ENCODE measurements at regions not wholly inside any gene's neighbourhood (a gene's known extent, or its start where the extent isn't known, plus 50 kb on each side); places are given as distances from the start of the nearest gene placed in this dataset.

- no peaks in the 10 kb centered on the region for H3K9me3 ChIP-seq (ENCODE audit: control insufficient read depth, low read length)
- H3K4me3 ChIP-seq (ENCODE audit: low read length) = no peak overlapping the region
- TF ChIP-seq CTCF (conservative IDR thresholded peaks at IDR 0.05) = peak; percentile 49
- H3K36me3 Mint-ChIP-seq (ENCODE audit: low read depth) = no peaks in the 10 kb centered on the region
- peaks cover 10% of the 10 kb centered on the region for H3K9me3 Mint-ChIP-seq
- H3K27me3 Mint-ChIP-seq (ENCODE audit: insufficient read depth) = no peaks in the 10 kb centered on the region
- H3K27ac ChIP-seq (ENCODE audit: low read depth, low read length) = no peak overlapping the region
- peak; percentile 59 for DNase-seq
- H3K36me3 ChIP-seq (ENCODE audit: control insufficient read depth, insufficient read depth, low read length) = no peaks in the 10 kb centered on the region
- 88 to 95% methylated on average over 6 to 8 of the region's 8 CpGs for WGBS, 2 experiments (ENCODE audit: insufficient coverage in 1 of 2, insufficient read length in 1 of 2)
- H3K4me3 Mint-ChIP-seq = no peak overlapping the region
- no peak overlapping the region for H3K9ac ChIP-seq (ENCODE audit: extremely low read depth, low read length, poor library complexity, severe bottlenecking)
- no peaks in the 10 kb centered on the region for H3K4me1 Mint-ChIP-seq
- no peak overlapping the region for H3K27ac Mint-ChIP-seq
- no peaks in the 10 kb centered on the region for H3K27me3 ChIP-seq (ENCODE audit: control insufficient read depth, insufficient read depth, low read length, poor library complexity, severe bottlenecking)
- no peaks in the 10 kb centered on the region for H3K4me1 ChIP-seq (ENCODE audit: control insufficient read depth, insufficient read depth, low read length)
Observed at GRCh38 chr4:184282251-184282713, 64.6 kb upstream of the ENPP6 start.

- H3K27me3 Mint-ChIP-seq (ENCODE audit: insufficient read depth) = no peaks in the 10 kb centered on the region
- H3K27me3 ChIP-seq (ENCODE audit: control insufficient read depth, insufficient read depth, low read length, poor library complexity, severe bottlenecking) = no peaks in the 10 kb centered on the region
- no peak overlapping the region for H3K4me3 Mint-ChIP-seq
- no peak for TF ChIP-seq CTCF (conservative IDR thresholded peaks at IDR 0.05)
- no peaks in the 10 kb centered on the region for H3K36me3 ChIP-seq (ENCODE audit: control insufficient read depth, insufficient read depth, low read length)
- H3K27ac ChIP-seq (ENCODE audit: low read depth, low read length) = no peak overlapping the region
- no peak overlapping the region for H3K9ac ChIP-seq (ENCODE audit: extremely low read depth, low read length, poor library complexity, severe bottlenecking)
- no peak for DNase-seq
- H3K27ac Mint-ChIP-seq = no peak overlapping the region
- H3K4me1 Mint-ChIP-seq = no peaks in the 10 kb centered on the region
- peaks cover 7% of the 10 kb centered on the region for H3K9me3 ChIP-seq (ENCODE audit: control insufficient read depth, low read length)
- no peak overlapping the region for H3K4me3 ChIP-seq (ENCODE audit: low read length)
- 78 to 79% methylated on average over 7 to 12 of the region's 12 CpGs for WGBS, 2 experiments (ENCODE audit: insufficient coverage in 1 of 2, insufficient read length in 1 of 2)
- H3K9me3 Mint-ChIP-seq = peaks cover 18% of the 10 kb centered on the region
- H3K4me1 ChIP-seq (ENCODE audit: control insufficient read depth, insufficient read depth, low read length) = no peaks in the 10 kb centered on the region
- peaks cover 1% of the 10 kb centered on the region for H3K36me3 Mint-ChIP-seq (ENCODE audit: low read depth)
Observed at GRCh38 chr4:184281231-184282139, 63.8 kb upstream of the ENPP6 start.

GRCh38 chr4:184280591-184281071 lies 63.0 kb upstream of the ENPP6 start:
- no peaks in the 10 kb centered on the region for H3K4me1 Mint-ChIP-seq
- no peak for DNase-seq
- Histone ChIP-seq H3K36me3 (ENCODE audit: control insufficient read depth, insufficient read depth, low read length) (no peaks in the 10 kb centered on the region), H3K9ac (ENCODE audit: extremely low read depth, low read length, poor library complexity, severe bottlenecking) (no peak overlapping the region), H3K4me3 (ENCODE audit: low read length) (no peak overlapping the region), H3K27ac (ENCODE audit: low read depth, low read length) (no peak overlapping the region), H3K27me3 (ENCODE audit: control insufficient read depth, insufficient read depth, low read length, poor library complexity, severe bottlenecking) (no peaks in the 10 kb centered on the region), H3K9me3 (ENCODE audit: control insufficient read depth, low read length) (peaks cover 14% of the 10 kb centered on the region), H3K4me1 (ENCODE audit: control insufficient read depth, insufficient read depth, low read length) (no peaks in the 10 kb centered on the region)
- H3K4me3 Mint-ChIP-seq = no peak overlapping the region
- H3K9me3 Mint-ChIP-seq = peaks cover 27% of the 10 kb centered on the region
- peaks cover 3% of the 10 kb centered on the region for H3K36me3 Mint-ChIP-seq (ENCODE audit: low read depth)
- no peak overlapping the region for H3K27ac Mint-ChIP-seq
- no peaks in the 10 kb centered on the region for H3K27me3 Mint-ChIP-seq (ENCODE audit: insufficient read depth)
- TF ChIP-seq CTCF (conservative IDR thresholded peaks at IDR 0.05) = no peak
- WGBS, 2 experiments (ENCODE audit: insufficient coverage in 1 of 2, insufficient read length in 1 of 2) = 91 to 94% methylated on average over 2 of the region's 2 CpGs

Measured in endodermal cell (in vitro differentiated cells).